Dendritic cell treated with granulocyte-macrophage colony-stimulating factor and Interleukin-4, amounts not matched to agents 40 ng/mL and 50 ng/mL, for 4 days (primary cell): ENCODE measurements at regions not wholly inside any gene's neighbourhood (a gene's known extent, or its start where the extent isn't known, plus 50 kb on each side); places are given as distances from the start of the nearest gene placed in this dataset.

Source experiments
- H3K27ac Mint-ChIP-seq: one replicate; pipeline ENCODE4 v1.8.0; 2022; ENCODE audit warnings: mild to moderate bottlenecking, mixed read lengths
- H3K27me3 Mint-ChIP-seq: one replicate; pipeline ENCODE4 v1.8.0; 2022; ENCODE audit warnings: mild to moderate bottlenecking, mixed read lengths
- H3K36me3 Mint-ChIP-seq: one replicate; pipeline ENCODE4 v1.8.0; 2022; ENCODE audit warnings: low read depth, mixed read lengths
- H3K4me1 Mint-ChIP-seq: one replicate; pipeline ENCODE4 v1.8.0; 2022; ENCODE audit warnings: low read depth, mixed read lengths
- H3K4me3 Mint-ChIP-seq: one replicate; pipeline ENCODE4 v1.8.0; 2022; ENCODE audit warnings: mild to moderate bottlenecking, moderate library complexity, mixed read lengths
- H3K9me3 Mint-ChIP-seq: one replicate; pipeline ENCODE4 v1.8.0; 2022; ENCODE audit warnings: mixed read lengths
- intact Hi-C: fragments of 100-400 bp; cut with micrococcal nuclease; formaldehyde crosslinking; loops from one replicate; pipeline ENCODE4 v1.15.0; 2022

- Mint-ChIP-seq H3K27ac (no peak overlapping the region), H3K36me3 (no peaks in the 10 kb centered on the region), H3K4me3 (no peak overlapping the region), H3K9me3 (no peaks in the 10 kb centered on the region), H3K27me3 (no peaks in the 10 kb centered on the region), H3K4me1 (no peaks in the 10 kb centered on the region)
- intact Hi-C loops, result no loop called here
These were observed 387.6 kb upstream of the RGMA start for GRCh38 chr15:93476491-93477177.

DNA sequence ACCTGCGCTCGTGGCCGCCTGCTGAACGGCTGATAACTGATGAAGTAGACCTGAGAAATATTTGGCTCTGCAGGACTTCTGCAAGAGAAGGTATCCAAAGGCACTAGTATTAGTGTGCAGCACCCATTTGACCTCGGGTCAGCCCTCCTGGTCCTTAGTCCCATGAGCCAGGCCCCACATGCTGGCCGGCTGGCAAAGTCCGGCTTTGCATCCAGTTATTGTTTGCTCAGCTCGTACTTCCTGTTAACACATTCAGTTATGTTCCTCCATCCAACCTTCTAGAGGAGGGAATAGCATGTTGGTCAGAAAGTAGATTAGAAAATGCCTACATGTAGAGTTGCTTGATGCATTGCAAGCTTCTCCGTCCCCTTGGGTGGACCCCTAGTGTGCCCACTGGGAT lies 385.7 kb upstream of the RGMA start:
- Mint-ChIP-seq H3K9me3 (no peaks in the 10 kb centered on the region), H3K27me3 (no peaks in the 10 kb centered on the region), H3K4me1 (no peaks in the 10 kb centered on the region), H3K4me3 (no peak overlapping the region), H3K36me3 (no peaks in the 10 kb centered on the region), H3K27ac (no peak overlapping the region)
- intact Hi-C loops, result no loop called here

DNA sequence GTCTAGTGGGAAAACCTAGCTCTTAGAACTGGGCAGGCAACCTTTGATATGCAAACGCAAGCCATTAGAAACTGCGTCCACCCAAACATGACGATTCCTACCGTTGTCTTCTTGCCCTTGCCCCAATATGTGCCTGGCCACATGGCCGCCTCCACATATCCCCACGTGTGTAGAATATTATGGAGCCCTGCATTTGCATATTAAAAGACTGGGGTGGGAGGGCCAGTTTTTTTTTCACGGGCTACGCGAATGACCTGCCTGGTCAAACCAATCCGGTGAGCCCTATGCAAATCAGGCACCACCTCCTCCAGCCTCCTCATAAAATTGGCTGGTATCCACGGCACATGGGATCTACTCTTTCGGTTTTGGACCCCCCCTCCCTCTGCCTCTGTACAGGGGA lies 381.0 kb upstream of the RGMA start:
- H3K4me3 Mint-ChIP-seq, result no peak overlapping the region
- intact Hi-C loops, result no loop called here
- H3K36me3 Mint-ChIP-seq, result no peaks in the 10 kb centered on the region
- peaks cover 3% of the 10 kb centered on the region for H3K27me3 Mint-ChIP-seq
- no peak overlapping the region for H3K27ac Mint-ChIP-seq
- H3K4me1 Mint-ChIP-seq, result no peaks in the 10 kb centered on the region
- no peaks in the 10 kb centered on the region for H3K9me3 Mint-ChIP-seq

GRCh38 chr15:93467337-93467736 lies 378.3 kb upstream of the RGMA start:
- Mint-ChIP-seq H3K27me3 (peaks cover 3% of the 10 kb centered on the region), H3K4me1 (no peaks in the 10 kb centered on the region), H3K9me3 (no peaks in the 10 kb centered on the region), H3K27ac (no peak overlapping the region), H3K4me3 (no peak overlapping the region), H3K36me3 (no peaks in the 10 kb centered on the region)
- intact Hi-C loops, result no loop called here

DNA sequence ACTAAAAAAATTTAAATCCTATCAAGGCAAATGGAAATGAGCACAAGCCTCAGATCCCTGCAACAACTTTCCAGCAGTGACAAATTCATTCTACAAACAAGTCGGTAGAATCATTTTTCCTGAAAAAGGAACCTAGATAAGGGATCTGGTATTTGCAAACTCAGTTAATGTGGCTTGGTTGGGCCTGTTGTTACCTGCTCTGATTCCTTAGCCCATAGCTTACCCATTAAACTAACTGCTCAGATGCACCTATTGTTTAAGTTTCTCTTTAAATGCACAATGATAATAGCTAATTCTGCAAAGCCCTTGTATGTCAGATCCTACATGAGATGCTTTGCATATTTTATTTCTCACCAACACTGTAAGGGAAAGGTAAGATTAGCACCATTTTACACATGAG lies 377.4 kb upstream of the RGMA start:
- intact Hi-C loops, result no loop called here
- no peak overlapping the region for H3K27ac Mint-ChIP-seq
- H3K4me3 Mint-ChIP-seq, result no peak overlapping the region
- H3K4me1 Mint-ChIP-seq, result no peaks in the 10 kb centered on the region
- H3K27me3 Mint-ChIP-seq, result peaks cover 3% of the 10 kb centered on the region
- H3K36me3 Mint-ChIP-seq, result no peaks in the 10 kb centered on the region
- H3K9me3 Mint-ChIP-seq, result no peaks in the 10 kb centered on the region

- Mint-ChIP-seq H3K4me1 (no peaks in the 10 kb centered on the region), H3K9me3 (no peaks in the 10 kb centered on the region)
These were observed 373.7 kb upstream of the RGMA start for GRCh38 chr15:93462690-93463089.

DNA sequence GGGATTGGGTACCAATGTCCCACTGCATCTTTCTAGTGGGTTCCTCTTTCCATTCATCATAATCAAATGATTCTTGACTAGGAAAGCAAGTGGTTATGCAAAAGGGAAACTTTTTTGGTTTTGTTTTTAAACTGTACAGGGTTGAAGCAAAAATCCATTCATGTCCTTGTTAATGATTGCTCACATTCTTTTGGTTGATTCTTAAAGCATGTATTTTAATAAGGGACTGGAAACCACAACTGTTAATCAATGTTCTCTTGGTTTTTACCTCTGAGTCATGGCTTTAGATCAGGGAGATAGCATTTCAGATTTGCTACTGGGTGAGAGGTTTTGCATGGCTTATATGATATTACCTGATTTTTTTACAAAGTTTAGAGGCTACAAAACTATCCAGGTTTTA lies 371.7 kb upstream of the RGMA start:
- intact Hi-C loops, result no loop called here
- no peaks in the 10 kb centered on the region for H3K4me1 Mint-ChIP-seq
- no peaks in the 10 kb centered on the region for H3K36me3 Mint-ChIP-seq
- H3K9me3 Mint-ChIP-seq, result no peaks in the 10 kb centered on the region
- no peak overlapping the region for H3K27ac Mint-ChIP-seq
- no peaks in the 10 kb centered on the region for H3K27me3 Mint-ChIP-seq
- H3K4me3 Mint-ChIP-seq, result no peak overlapping the region

More at GRCh38 chr15:93462690-93463089, 373.7 kb upstream of the RGMA start:
- Mint-ChIP-seq H3K4me3 (no peak overlapping the region), H3K36me3 (no peaks in the 10 kb centered on the region), H3K27ac (no peak overlapping the region), H3K27me3 (peaks cover 3% of the 10 kb centered on the region)
- intact Hi-C loops, result no loop called here

GRCh38 chr15:93459396-93459795 lies 370.4 kb upstream of the RGMA start:
- H3K36me3 Mint-ChIP-seq, result no peaks in the 10 kb centered on the region
- intact Hi-C loops, result no loop called here
- no peak overlapping the region for H3K4me3 Mint-ChIP-seq
- H3K4me1 Mint-ChIP-seq, result no peaks in the 10 kb centered on the region
- no peak overlapping the region for H3K27ac Mint-ChIP-seq
- H3K9me3 Mint-ChIP-seq, result no peaks in the 10 kb centered on the region
- no peaks in the 10 kb centered on the region for H3K27me3 Mint-ChIP-seq

- Mint-ChIP-seq H3K27ac (no peak overlapping the region), H3K27me3 (no peaks in the 10 kb centered on the region)
These were observed 369.6 kb upstream of the RGMA start for GRCh38 chr15:93458597-93458996.

DNA sequence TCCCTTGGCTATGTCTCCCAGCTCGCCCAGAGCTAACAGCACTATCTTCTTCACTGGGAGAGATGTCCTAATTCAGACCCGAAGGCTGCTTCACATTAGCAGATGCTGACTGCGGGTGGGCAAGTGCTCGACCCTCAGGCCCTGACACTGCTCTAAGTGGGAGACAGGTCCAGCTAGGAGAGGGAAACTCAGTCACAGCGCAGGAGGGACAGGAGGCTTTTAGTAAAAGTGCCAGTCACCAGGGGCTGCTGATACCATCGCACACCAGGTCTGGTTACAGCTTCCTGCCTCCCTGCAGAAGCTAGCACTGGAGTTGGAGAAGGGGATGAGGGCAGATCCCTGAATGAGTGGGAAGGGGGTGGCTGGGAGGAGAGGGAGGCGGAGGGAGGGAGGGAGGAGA lies 365.8 kb upstream of the RGMA start:
- no peaks in the 10 kb centered on the region for H3K9me3 Mint-ChIP-seq
- no peaks in the 10 kb centered on the region for H3K27me3 Mint-ChIP-seq
- no peaks in the 10 kb centered on the region for H3K4me1 Mint-ChIP-seq
- no peak overlapping the region for H3K27ac Mint-ChIP-seq
- no peaks in the 10 kb centered on the region for H3K36me3 Mint-ChIP-seq
- intact Hi-C loops, result no loop called here
- H3K4me3 Mint-ChIP-seq, result no peak overlapping the region

More at GRCh38 chr15:93458597-93458996, 369.6 kb upstream of the RGMA start:
- Mint-ChIP-seq H3K4me1 (no peaks in the 10 kb centered on the region), H3K36me3 (no peaks in the 10 kb centered on the region), H3K9me3 (no peaks in the 10 kb centered on the region), H3K4me3 (no peak overlapping the region)
- intact Hi-C loops, result no loop called here

DNA sequence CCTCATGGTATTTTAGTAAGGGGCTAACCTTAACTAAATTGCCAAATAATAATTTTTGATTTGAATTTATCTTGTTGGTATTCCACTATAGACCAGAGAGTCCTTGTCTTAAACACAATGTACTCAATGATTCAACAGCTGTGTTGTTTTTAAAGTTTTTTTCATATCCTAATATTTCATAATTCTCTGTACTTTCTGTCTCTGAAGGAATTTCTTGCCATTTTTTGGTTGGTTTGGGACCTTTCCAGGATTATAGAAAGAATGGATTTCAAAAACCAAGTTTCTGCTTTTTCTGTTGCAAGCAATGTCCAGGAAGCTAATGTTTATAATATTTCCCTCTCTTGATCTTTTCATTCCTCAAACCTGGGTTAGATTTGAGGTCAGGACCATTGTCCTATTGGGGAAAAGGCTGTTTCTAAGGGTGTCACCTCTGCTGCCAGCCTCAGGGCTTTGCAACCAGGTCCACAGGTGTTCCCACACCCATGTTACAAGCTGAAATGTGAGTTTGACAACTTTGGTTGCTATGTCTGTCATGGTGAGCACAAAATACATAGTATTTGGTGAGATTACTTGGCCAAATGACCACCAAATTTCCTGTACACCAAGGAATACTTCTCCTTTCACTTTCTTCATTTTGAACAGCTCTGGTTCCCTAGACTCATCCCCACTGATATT lies 363.7 kb upstream of the RGMA start:
- no peak overlapping the region for H3K4me3 Mint-ChIP-seq
- intact Hi-C loops, result no loop called here
- H3K27me3 Mint-ChIP-seq, result no peaks in the 10 kb centered on the region
- no peak overlapping the region for H3K27ac Mint-ChIP-seq
- no peaks in the 10 kb centered on the region for H3K4me1 Mint-ChIP-seq
- no peaks in the 10 kb centered on the region for H3K36me3 Mint-ChIP-seq
- H3K9me3 Mint-ChIP-seq, result no peaks in the 10 kb centered on the region

GRCh38 chr15:93451822-93452221 lies 362.8 kb upstream of the RGMA start:
- intact Hi-C loops, result no loop called here
- Mint-ChIP-seq H3K9me3 (no peaks in the 10 kb centered on the region), H3K36me3 (no peaks in the 10 kb centered on the region), H3K4me1 (no peaks in the 10 kb centered on the region), H3K4me3 (no peak overlapping the region), H3K27me3 (no peaks in the 10 kb centered on the region), H3K27ac (no peak overlapping the region)

DNA sequence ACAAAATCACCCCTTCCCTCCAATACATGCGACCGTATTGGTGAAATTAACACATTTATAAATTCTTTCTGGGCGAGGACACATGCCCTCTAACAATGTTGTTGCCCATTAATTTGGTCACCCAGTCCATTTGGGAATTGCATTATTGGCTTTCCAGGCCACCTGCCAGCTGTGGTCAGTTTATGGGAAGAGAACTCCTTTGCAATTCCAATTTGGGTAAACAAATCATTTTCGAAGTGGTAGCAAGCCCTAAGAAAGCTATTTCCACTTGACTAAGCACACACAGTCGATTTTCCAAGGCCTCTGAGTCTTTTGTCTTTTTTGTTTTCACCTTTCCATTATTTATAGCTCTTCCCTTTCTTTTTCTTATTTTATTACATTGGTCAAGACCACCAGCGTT lies 362.3 kb upstream of the RGMA start:
- Mint-ChIP-seq H3K4me3 (no peak overlapping the region), H3K4me1 (no peaks in the 10 kb centered on the region), H3K36me3 (no peaks in the 10 kb centered on the region), H3K27me3 (no peaks in the 10 kb centered on the region), H3K9me3 (no peaks in the 10 kb centered on the region), H3K27ac (no peak overlapping the region)
- intact Hi-C loops, result no loop called here

GRCh38 chr15:93449798-93450197 lies 360.8 kb upstream of the RGMA start:
- H3K36me3 Mint-ChIP-seq, result no peaks in the 10 kb centered on the region
- no peaks in the 10 kb centered on the region for H3K9me3 Mint-ChIP-seq
- H3K4me3 Mint-ChIP-seq, result no peak overlapping the region
- no peaks in the 10 kb centered on the region for H3K4me1 Mint-ChIP-seq
- intact Hi-C loops, result no loop called here
- no peaks in the 10 kb centered on the region for H3K27me3 Mint-ChIP-seq
- H3K27ac Mint-ChIP-seq, result no peak overlapping the region

- Mint-ChIP-seq H3K9me3 (no peaks in the 10 kb centered on the region), H3K4me3 (no peak overlapping the region), H3K4me1 (no peaks in the 10 kb centered on the region), H3K27me3 (peaks cover 4% of the 10 kb centered on the region), H3K36me3 (no peaks in the 10 kb centered on the region), H3K27ac (no peak overlapping the region)
- intact Hi-C loops, result no loop called here
These were observed 349.3 kb upstream of the RGMA start for GRCh38 chr15:93438310-93438709.
